WERI-Rb-1 (cell line): ENCODE measurements at regions not wholly inside any gene's neighbourhood (a gene's known extent, or its start where the extent isn't known, plus 50 kb on each side); places are given as distances from the start of the nearest gene placed in this dataset.

Source experiments
- DNase-seq: peaks from one replicate; pipeline ENCODE4 v3.0.0-alpha.2; 2020
- H3K27ac ChIP-seq: fragments of 250-450 bp; sonication (Bioruptor Pico); 2 replicates; pipeline ENCODE4 v1.5.1; 2020; ENCODE audit warnings: mild to moderate bottlenecking, moderate library complexity
- H3K27me3 ChIP-seq: fragments of 250-450 bp; sonication (Bioruptor Pico); 2 replicates; pipeline ENCODE4 v1.5.1; 2021; ENCODE audit warnings: mild to moderate bottlenecking, low read depth, moderate library complexity; ENCODE audit not compliant: insufficient read depth, severe bottlenecking
- H3K36me3 ChIP-seq: fragments of 250-450 bp; sonication (Bioruptor Pico); 2 replicates; pipeline ENCODE4 v1.5.1; 2020; ENCODE audit warnings: mild to moderate bottlenecking, moderate library complexity
- H3K4me3 ChIP-seq: 2 replicates; pipeline ENCODE4 v1.5.1; 2011; ENCODE audit warnings: low read depth, mild to moderate bottlenecking, control low read depth, low read length
- H3K9me3 ChIP-seq: fragments of 250-450 bp; sonication (Bioruptor Pico); 2 replicates; pipeline ENCODE4 v1.5.1; 2021; ENCODE audit warnings: mild to moderate bottlenecking, moderate library complexity; ENCODE audit not compliant: severe bottlenecking
- TF ChIP-seq, protein P1 (sequence below): IDR thresholded peaks from 2 replicates; pipeline ENCODE4 v1.5.1; 2011; ENCODE audit warnings: low read depth, mild to moderate bottlenecking, control low read depth, inconsistent platforms, low read length

DNA sequence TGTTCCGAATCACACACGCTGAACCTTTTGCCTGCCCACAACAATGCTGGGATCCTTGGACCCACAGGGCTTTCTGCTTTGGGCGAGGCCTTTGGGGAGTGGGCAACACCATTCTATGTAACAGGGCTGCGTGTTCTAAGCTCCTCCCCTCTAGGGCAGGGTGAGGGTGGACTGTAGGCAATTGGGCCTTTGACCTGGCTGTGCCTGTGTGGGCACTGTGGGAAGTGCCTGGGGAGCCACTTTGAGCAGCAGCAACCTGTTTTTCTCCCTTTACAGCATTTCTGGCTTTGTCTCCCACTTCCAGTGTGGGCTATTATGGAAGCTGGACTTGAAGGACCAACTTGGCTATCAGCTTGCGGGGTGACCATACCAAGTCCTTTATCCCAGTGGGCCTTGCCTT is 128.9 kb upstream of the WSCD1 start:
- Histone ChIP-seq H3K27me3 (no peaks in the 10 kb centered on the region), H3K9me3 (peaks cover 8% of the 10 kb centered on the region), H3K4me3 (no peak overlapping the region), H3K36me3 (no peaks in the 10 kb centered on the region), H3K27ac (no peak overlapping the region)
- DNase-seq = no peak
- TF ChIP-seq, protein P1, sequence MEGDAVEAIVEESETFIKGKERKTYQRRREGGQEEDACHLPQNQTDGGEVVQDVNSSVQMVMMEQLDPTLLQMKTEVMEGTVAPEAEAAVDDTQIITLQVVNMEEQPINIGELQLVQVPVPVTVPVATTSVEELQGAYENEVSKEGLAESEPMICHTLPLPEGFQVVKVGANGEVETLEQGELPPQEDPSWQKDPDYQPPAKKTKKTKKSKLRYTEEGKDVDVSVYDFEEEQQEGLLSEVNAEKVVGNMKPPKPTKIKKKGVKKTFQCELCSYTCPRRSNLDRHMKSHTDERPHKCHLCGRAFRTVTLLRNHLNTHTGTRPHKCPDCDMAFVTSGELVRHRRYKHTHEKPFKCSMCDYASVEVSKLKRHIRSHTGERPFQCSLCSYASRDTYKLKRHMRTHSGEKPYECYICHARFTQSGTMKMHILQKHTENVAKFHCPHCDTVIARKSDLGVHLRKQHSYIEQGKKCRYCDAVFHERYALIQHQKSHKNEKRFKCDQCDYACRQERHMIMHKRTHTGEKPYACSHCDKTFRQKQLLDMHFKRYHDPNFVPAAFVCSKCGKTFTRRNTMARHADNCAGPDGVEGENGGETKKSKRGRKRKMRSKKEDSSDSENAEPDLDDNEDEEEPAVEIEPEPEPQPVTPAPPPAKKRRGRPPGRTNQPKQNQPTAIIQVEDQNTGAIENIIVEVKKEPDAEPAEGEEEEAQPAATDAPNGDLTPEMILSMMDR = no peak

DNA sequence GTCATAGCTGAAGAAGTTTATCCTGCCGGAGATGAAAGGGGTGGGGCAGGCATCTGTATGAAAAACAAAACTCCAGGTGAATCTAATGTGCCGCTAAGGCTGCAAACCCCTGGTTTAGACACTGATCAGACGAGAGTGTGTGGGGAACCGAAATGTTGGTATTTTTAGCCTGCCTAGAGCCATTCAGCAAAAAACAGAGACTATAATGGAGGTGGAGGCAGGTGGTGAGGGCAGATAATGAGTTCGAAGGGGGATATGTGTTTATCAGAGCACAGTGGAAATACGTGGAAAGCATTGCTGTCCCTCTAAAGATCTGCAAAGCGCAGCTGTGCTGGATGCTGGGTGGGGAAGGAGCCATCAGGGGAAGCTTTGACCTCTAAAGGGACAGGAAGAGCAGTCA is 127.5 kb upstream of the WSCD1 start:
- no peak overlapping the region for H3K4me3 ChIP-seq
- no peaks in the 10 kb centered on the region for H3K36me3 ChIP-seq
- H3K27me3 ChIP-seq = no peaks in the 10 kb centered on the region
- no peak overlapping the region for H3K27ac ChIP-seq
- TF ChIP-seq, protein P1 = no peak
- no peak for DNase-seq
- peaks cover 9% of the 10 kb centered on the region for H3K9me3 ChIP-seq

DNA sequence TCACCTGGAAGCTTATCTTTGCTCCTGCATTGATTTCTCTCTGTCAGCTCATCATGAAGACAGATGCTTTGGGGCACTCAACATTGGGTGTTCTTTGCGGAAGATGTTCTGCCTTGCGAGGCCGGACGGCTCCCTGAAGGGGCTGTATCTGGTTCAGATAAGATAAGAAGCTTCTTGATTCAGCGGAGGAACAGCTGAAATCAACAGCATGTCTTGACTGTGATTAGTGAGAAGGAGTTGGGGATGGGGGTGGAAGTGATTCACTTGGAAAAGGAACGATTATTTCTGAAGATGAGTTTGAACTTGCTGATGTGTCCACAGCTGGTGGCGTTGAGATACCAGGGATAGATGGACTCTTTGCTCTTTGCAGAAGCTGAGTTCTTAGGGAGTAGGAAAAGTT is 126.9 kb upstream of the WSCD1 start:
- H3K4me3 ChIP-seq = no peak overlapping the region
- TF ChIP-seq, protein P1 = no peak
- no peak for DNase-seq
- H3K27me3 ChIP-seq = no peaks in the 10 kb centered on the region
- H3K9me3 ChIP-seq = peaks cover 6% of the 10 kb centered on the region
- H3K27ac ChIP-seq = no peak overlapping the region
- no peaks in the 10 kb centered on the region for H3K36me3 ChIP-seq

DNA sequence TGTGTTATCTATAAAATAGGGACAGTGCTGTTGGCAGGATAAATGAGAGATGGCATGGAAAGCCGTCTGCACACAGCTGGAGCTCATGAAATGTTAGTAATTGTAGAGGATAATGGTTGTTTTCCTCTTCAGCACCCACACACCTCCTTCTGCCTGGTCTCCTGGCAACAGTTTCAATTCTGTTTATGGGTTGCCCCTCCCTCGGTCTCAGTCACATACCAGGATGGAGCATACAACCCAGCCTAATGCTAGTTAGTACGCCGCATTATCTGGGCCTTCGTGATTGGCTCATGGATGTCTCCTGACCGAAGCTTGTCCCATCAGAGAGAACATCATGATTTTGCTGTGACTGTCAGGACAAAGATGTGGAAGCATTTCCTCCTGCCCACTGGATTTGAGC is 126.2 kb upstream of the WSCD1 start:
- no peaks in the 10 kb centered on the region for H3K36me3 ChIP-seq
- H3K9me3 ChIP-seq = peaks cover 6% of the 10 kb centered on the region
- H3K4me3 ChIP-seq = no peak overlapping the region
- no peak for DNase-seq
- no peak overlapping the region for H3K27ac ChIP-seq
- H3K27me3 ChIP-seq = no peaks in the 10 kb centered on the region
- TF ChIP-seq, protein P1 = no peak

DNA sequence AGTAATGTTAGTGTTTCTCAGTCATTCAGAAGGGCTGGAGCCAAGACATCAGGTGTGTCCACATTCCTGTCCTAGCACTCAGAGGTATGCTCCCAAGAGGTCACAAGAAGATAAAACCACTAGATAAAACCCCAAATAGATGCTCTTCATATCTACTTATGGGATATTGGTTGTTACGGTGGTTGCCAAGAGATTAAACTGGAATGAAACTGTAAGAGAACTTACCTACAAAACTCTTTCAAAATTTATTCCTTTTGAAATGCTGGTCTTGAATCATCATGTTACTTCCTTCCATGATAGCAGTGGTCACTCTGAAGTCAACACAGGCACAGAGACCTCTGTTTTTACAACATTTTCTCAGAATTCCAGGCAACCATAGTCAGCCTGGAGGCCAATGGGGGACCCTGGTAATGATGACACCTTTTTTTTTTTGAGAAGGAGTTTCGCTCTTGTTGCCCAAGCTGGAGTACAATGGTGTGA is 122.4 kb upstream of the WSCD1 start:
- DNase-seq = no peak
- no peaks in the 10 kb centered on the region for H3K36me3 ChIP-seq
- peaks cover 6% of the 10 kb centered on the region for H3K9me3 ChIP-seq
- TF ChIP-seq, protein P1 = no peak
- H3K4me3 ChIP-seq = no peak overlapping the region
- H3K27ac ChIP-seq = no peak overlapping the region
- H3K27me3 ChIP-seq = no peaks in the 10 kb centered on the region

DNA sequence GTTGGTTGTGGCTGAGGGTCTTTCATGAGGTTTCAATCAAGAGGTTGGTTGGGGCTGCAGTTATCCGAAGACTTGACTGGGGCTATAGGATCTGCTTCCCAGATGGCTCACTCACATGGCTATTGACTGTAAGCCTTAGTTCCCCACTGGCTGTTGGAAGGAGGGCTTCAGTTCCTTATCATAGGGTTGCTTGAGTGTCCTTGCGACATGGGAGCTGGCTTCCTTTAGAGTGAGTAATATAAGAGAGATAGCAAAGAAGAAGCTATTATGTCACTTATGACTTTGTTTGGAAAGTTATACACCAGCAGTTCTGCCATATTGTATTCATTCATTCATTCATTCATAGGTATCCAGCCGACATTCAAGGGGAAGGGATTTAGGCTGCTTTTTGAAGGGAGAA is 121.4 kb upstream of the WSCD1 start:
- DNase-seq = no peak
- H3K4me3 ChIP-seq = no peak overlapping the region
- no peak overlapping the region for H3K27ac ChIP-seq
- TF ChIP-seq, protein P1 = no peak
- no peaks in the 10 kb centered on the region for H3K36me3 ChIP-seq
- no peaks in the 10 kb centered on the region for H3K27me3 ChIP-seq
- H3K9me3 ChIP-seq = peaks cover 6% of the 10 kb centered on the region
